Endothelial cell of umbilical vein (primary cell): ENCODE measurements at regions not wholly inside any gene's neighbourhood (a gene's known extent, or its start where the extent isn't known, plus 50 kb on each side); places are given as distances from the start of the nearest gene placed in this dataset.

Experiments
- BruUV-seq: library from RNA; stranded (reverse); fragments of 400-500 nt; replicated peaks from 2 replicates; lab custom pipeline; 2021; lab: Mats Ljungman, UMichigan
- CTCF ChIA-PET: fragments of 300-600, 350-600 bp; sonication (Branson Sonifier 250); formaldehyde crosslinking; loops from one replicate; lab custom pipeline; 2021; ENCODE audit warnings: antibody characterized with exemption, inconsistent platforms; lab: Charles Lee
- POLR2A ChIA-PET: fragments of 300-600, 350-600 bp; sonication (Branson Sonifier 250); formaldehyde crosslinking; loops from one replicate; lab custom pipeline; 2021; ENCODE audit warnings: antibody characterized with exemption, inconsistent platforms; lab: Charles Lee
- DNase-seq: peaks from one replicate; pipeline ENCODE4 v3.0.0-alpha.2; 2011; ENCODE audit warnings: low read depth, low spot score
- FAIRE-seq: peaks from 2 replicates; lab custom pipeline; 2011; peaks lifted over from hg19 to GRCh38; lab: Jason Lieb, UNC
- H2AFZ ChIP-seq: 2 replicates; pipeline ENCODE4 v1.6.0; 2012; ENCODE audit warnings: low read depth, low read length, control low read depth, inconsistent platforms
- H3K27ac ChIP-seq: 2 replicates; pipeline ENCODE4 v1.5.1; 2011; ENCODE audit warnings: low read depth, mild to moderate bottlenecking, control low read depth, low read length, moderate library complexity; ENCODE audit not compliant: insufficient read depth
- H3K27me3 ChIP-seq, 2 experiments: 2 replicates each; pipeline versions ENCODE4 v1.6.0 to v1.6.1; 2011; ENCODE audit warnings: low read length in 2 of 2, mixed read lengths in 1 of 2; ENCODE audit not compliant: control insufficient read depth in 2 of 2, insufficient read depth in 2 of 2
- H3K36me3 ChIP-seq, 2 experiments: 2 replicates in 1 of 2; 3 replicates in 1 of 2; pipeline ENCODE4 v1.5.1; 2011; ENCODE audit warnings: low read length in 2 of 2, mild to moderate bottlenecking in 1 of 2, moderate library complexity in 1 of 2; ENCODE audit not compliant: control insufficient read depth in 2 of 2, insufficient read depth in 2 of 2; ENCODE audit errors: extremely low read depth in 1 of 2
- H3K4me1 ChIP-seq: 3 replicates; pipeline ENCODE4 v1.5.1; 2011; ENCODE audit warnings: mild to moderate bottlenecking, low read length; ENCODE audit not compliant: control insufficient read depth, insufficient read depth; ENCODE audit errors: extremely low read depth
- H3K4me2 ChIP-seq: 2 replicates; pipeline ENCODE4 v1.6.1; 2011; ENCODE audit warnings: low read length, control low read depth, mixed read lengths; ENCODE audit not compliant: insufficient read depth
- H3K4me3 ChIP-seq, 3 experiments: fragments of 200-600 bp in 1 of 3; sonication (generic), shearing (Covaris generic) in 1 of 3; replicated peaks in 1 of 3; 2 replicates each; pipeline ENCODE4 v1.5.1; 2011 to 2016; ENCODE audit warnings: control low read depth in 3 of 3, low read length in 3 of 3, mild to moderate bottlenecking in 2 of 3, inconsistent platforms in 1 of 3, low read depth in 1 of 3, moderate library complexity in 1 of 3; ENCODE audit not compliant: insufficient read depth in 1 of 3
- H3K79me2 ChIP-seq: 2 replicates; pipeline ENCODE4 v1.6.0; 2012; ENCODE audit warnings: low read length, inconsistent platforms; ENCODE audit not compliant: control insufficient read depth, insufficient read depth
- H3K9ac ChIP-seq: replicated peaks from 2 replicates; pipeline ENCODE3; 2011; ENCODE audit warnings: low read length, control low read depth; ENCODE audit not compliant: insufficient read depth; ENCODE audit errors: extremely low read depth
- H3K9me1 ChIP-seq: replicated peaks from 3 replicates; pipeline ENCODE4 v1.6.0; 2011; ENCODE audit warnings: mild to moderate bottlenecking, low read length; ENCODE audit not compliant: control insufficient read depth, insufficient read depth; ENCODE audit errors: extremely low read depth
- H3K9me3 ChIP-seq: replicated peaks from 2 replicates; pipeline ENCODE4 v1.5.1; 2012; ENCODE audit warnings: low read length, inconsistent platforms; ENCODE audit not compliant: control insufficient read depth, insufficient read depth
- H4K20me1 ChIP-seq: replicated peaks from 2 replicates; pipeline ENCODE3; 2011; ENCODE audit warnings: mild to moderate bottlenecking, low read length; ENCODE audit not compliant: control insufficient read depth, insufficient read depth; ENCODE audit errors: extremely low read depth
- CTCF ChIP-seq, 2 donors: IDR thresholded peaks; 1 replicate in 1 of 2; 2 replicates in 1 of 2; pipeline ENCODE4 v1.5.1; 2011; ENCODE audit warnings: low read length in 2 of 2, mild to moderate bottlenecking in 2 of 2, moderate library complexity in 2 of 2, control low read depth in 1 of 2, inconsistent platforms in 1 of 2, low read depth in 1 of 2; ENCODE audit not compliant: insufficient read depth in 1 of 2; ENCODE audit errors: extremely low read depth in 1 of 2
- EZH2 ChIP-seq: IDR thresholded peaks from 2 replicates; pipeline ENCODE4 v1.6.1; 2012; ENCODE audit warnings: borderline replicate concordance, low read depth, mild to moderate bottlenecking, moderate library complexity, low read length, inconsistent platforms; ENCODE audit not compliant: severe bottlenecking
- FOS ChIP-seq: IDR thresholded peaks from 2 replicates; pipeline ENCODE4 v1.6.1; 2011; ENCODE audit warnings: mild to moderate bottlenecking, low read length, moderate library complexity, borderline replicate concordance; ENCODE audit not compliant: insufficient read depth
- GATA2 ChIP-seq: IDR thresholded peaks from 2 replicates; pipeline ENCODE4 v1.7.0; 2011; ENCODE audit warnings: low read depth, mild to moderate bottlenecking, moderate library complexity, mixed read lengths, low read length; ENCODE audit not compliant: insufficient read length, insufficient read depth
- MAX ChIP-seq: IDR thresholded peaks from 2 replicates; pipeline ENCODE4 v1.6.1; 2011; ENCODE audit not compliant: insufficient read depth, insufficient read length
- MYC ChIP-seq: IDR thresholded peaks from one replicate; pipeline ENCODE4 v1.6.1; 2011; ENCODE audit warnings: mild to moderate bottlenecking, low read depth, low read length
- POLR2A ChIP-seq: IDR thresholded peaks from 2 replicates; pipeline ENCODE4 v1.6.1; 2012; ENCODE audit warnings: low read depth, mild to moderate bottlenecking, control low read depth, low read length
- POLR2AphosphoS5 ChIP-seq: IDR thresholded peaks from 2 replicates; pipeline ENCODE4 v1.6.1; 2012; ENCODE audit warnings: low read depth, mild to moderate bottlenecking, control low read depth, low read length, moderate library complexity; ENCODE audit not compliant: insufficient read depth
- dilution Hi-C: fragments of 300-500 bp; cut with MboI; formaldehyde crosslinking; loops from one replicate; pipeline ENCODE4 v1.15.0; 2019; ENCODE audit warnings: low sequenced_read_pairs; ENCODE audit not compliant: extremely low pct_ligation_motif_present
- intact Hi-C: fragments of 100-400 bp; cut with micrococcal nuclease; formaldehyde crosslinking; loops from one replicate; pipeline ENCODE4 v1.10.0; 2022

GRCh38 chr13:73966331-73966730 is 167.9 kb downstream of the KLF12 start:
- dilution Hi-C loops = no loop called here
- no TSS peak for BruUV-seq
- H3K4me1 ChIP-seq = peaks cover 2% of the 10 kb centered on the region
- no peaks in the 10 kb centered on the region for H3K27me3 ChIP-seq
- no peak overlapping the region for H3K27ac ChIP-seq
- H3K9ac ChIP-seq = no peak overlapping the region
- peaks cover 8% of the 10 kb centered on the region for H3K79me2 ChIP-seq
- FAIRE-seq (no peak), DNase-seq (no peak)
- ChIA-PET POLR2A (no interaction called here), CTCF (interaction anchor here (0.9 to 1.2 kb wide), 4 partner anchors 20 to 101 kb away, joined by 3 to 4 read pairs (median 3); no protein-coding TSS in a partner anchor)
- H3K4me2 ChIP-seq = no peak overlapping the region
- no peaks in the 10 kb centered on the region for H4K20me1 ChIP-seq
- intact Hi-C loops = no loop called here
- no peak for TF ChIP-seq EZH2
- TF ChIP-seq FOS = no peak
- TF ChIP-seq GATA2 = no peak
- TF ChIP-seq MYC = no peak
- TF ChIP-seq POLR2AphosphoS5 = no peak
- TF ChIP-seq MAX = no peak
- TF ChIP-seq POLR2A = no peak
- no peak for TF ChIP-seq CTCF (IDR thresholded peaks at IDR 0.05; ENCODE audit: extremely low read depth in 1 of 2, insufficient read depth in 1 of 2, low read depth in 1 of 2, low read length in 2 of 2)
- H2AFZ ChIP-seq = no peak overlapping the region
- no peaks in the 10 kb centered on the region for H3K9me3 ChIP-seq
- no peak overlapping the region for H3K4me3 ChIP-seq
- H3K9me1 ChIP-seq = no peaks in the 10 kb centered on the region
- no peaks in the 10 kb centered on the region for H3K36me3 ChIP-seq
